GM21447 (cell line): ENCODE measurements at regions not wholly inside any gene's neighbourhood (a gene's known extent, or its start where the extent isn't known, plus 50 kb on each side); places are given as distances from the start of the nearest gene placed in this dataset.

Experiments
- ATAC-seq: cut with Tn5 transposase; IDR thresholded peaks from one replicate; pipeline ENCODE4 v1.9.1; 2021; ENCODE audit not compliant: unreplicated experiment

DNA sequence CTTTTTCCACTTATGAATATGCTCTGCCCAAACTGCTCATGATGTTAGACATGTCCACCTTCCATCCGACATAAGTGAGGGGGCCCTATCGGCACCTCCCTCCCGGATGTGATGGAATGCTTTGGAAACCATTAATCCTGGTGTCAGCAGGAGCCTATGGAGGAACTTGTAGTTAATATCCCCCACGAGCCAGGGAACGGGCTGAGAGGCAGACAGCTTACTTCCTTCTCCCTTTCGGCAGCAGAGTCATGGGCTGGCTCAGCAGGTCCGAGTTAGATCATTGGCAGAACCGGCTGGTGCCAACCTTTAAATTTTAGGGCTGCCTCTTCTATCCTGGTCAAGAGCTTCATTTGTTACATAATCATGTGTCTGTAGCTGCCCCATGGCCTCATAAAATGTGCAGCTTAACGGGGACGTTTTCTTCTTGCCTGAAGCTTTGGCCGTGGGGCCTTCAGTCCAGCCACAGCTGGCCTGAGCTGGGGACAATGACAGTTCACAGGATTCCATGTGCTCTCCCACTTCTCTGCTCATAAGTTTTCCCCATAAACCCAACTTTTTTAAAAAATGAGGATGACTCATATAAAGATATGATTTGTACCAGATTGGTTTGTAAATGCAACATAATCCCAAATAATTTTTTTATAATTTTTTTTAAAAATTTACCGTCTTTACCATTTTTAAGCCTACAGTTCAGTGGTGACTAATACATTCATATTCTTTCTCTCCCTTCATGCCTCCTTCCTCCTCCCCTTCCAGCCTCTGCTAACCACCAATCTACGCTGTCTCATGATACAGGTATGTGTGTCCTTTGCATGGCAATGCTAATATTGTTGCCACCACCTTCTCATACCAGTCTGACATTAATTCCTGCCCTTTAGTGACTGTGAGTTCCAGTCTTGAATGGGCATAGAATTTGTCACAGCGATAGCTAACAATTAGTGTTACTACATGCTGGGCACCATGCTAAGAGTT is 62.2 kb upstream of the RGMA start:
- ATAC-seq, result no peak

DNA sequence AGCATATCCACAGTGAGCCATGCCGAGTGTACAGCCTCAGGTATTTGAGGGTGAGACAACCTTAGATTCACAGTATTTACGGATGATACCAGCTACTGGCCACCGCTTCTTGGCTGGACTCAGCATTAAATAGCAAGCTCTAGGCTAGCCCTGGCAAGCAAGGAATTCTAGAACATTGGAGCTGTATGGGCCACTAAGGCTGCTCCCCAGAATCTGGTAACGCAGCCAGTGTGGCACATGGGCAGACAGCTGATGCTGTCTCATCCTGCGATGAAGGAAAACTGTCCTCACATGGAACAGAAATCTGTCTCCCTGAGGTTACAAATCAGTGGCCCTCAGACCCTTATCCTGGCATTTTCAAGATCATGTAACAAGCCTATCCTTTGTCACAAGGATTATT is 57.6 kb upstream of the RGMA start:
- ATAC-seq, result no peak

DNA sequence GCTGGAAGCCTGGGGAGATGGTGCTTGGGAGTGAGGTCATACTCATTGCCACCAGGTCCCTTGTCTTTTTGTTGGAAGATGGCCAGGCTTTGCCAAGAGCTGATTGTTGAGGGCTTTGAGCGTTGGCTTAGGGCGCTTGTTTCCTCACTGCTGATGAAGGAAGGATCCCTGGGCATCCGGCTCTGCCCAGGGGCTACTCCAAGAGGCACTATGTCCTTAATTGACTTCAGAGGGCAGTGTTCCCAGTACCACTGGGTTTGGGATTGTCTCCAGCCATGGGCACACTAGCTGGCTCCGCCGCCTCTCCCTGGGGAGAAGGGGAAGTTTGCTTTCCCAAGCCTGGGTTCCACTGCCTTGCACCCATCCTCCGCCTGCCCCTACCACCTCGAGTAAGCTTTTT is 57.2 kb upstream of the RGMA start:
- no peak for ATAC-seq

DNA sequence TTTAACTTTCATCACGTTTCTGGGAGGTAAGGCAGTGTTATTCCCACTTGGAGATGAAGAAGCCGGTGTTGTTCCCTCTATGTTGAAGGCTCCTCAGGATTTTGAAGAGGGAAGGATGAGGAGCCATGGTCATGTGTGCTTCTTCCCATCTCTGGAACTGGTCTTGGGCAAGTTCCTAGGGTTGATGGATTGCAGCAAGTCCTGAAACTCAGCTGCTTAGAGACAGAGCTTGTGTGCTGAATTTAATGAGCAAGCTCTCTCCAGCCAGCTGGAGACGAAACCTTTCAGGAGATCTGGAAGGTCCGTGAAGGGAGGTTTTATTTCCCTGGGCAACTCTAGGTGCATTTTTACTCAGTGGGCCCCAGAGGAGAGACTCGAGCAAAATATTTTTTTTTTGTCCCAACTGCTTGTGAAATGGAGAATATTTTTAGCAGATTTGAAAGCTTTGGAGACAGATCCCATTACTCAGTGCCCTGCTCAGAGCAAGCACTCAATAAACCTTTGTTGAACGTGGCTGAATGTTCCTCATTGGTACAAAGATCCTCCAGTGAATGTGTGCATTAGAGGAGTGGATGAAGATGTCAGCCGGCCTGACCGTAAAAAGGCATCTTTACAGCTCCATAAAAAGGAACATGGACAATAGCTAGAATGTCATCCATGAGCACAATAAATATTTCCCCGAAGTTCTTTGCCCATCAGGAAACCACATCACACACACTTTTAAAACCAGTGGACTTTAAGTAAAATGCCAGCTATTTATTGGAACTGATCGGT is 55.6 kb upstream of the RGMA start:
- ATAC-seq, result no peak

DNA sequence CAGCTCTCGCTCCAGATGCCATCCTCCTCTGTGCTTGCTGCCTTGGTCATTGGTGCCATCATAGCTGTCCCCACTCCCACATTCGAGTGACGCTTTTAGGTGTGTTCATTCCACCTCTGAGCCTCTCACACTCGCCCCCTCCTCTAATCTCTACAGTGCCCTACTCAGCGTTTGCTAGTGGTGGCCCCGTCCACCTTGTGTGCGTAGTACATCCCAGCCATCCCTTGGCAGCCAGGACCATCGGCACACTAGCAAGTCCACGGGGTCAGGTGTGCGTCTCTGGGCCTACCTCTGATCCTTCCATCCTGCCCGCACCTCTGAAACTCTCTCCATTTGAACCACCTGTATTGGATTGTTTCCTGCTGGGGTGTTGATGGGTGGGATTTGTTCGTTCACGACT is 54.2 kb upstream of the RGMA start:
- ATAC-seq, result no peak

DNA sequence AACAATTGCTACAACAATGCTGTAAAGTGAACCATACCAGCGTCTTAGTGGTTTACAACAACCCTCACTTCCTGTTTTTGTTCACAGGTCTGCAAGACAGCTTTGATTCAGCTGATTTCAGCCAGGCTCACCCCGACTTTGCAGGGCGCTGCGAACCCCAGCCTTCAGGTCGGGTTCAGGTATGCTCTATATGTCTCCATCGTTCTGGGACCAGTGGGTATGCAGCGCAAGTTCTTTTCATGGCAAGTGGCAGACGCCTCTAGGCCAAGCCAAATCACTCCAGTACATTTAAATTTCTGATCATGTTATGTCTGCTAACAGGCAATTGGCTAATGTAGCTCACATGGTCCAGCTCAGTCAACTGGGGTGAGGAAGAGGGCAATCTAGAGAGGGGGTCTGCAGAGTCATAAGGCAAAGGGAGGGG is 52.4 kb upstream of the RGMA start:
- ATAC-seq, result no peak

DNA sequence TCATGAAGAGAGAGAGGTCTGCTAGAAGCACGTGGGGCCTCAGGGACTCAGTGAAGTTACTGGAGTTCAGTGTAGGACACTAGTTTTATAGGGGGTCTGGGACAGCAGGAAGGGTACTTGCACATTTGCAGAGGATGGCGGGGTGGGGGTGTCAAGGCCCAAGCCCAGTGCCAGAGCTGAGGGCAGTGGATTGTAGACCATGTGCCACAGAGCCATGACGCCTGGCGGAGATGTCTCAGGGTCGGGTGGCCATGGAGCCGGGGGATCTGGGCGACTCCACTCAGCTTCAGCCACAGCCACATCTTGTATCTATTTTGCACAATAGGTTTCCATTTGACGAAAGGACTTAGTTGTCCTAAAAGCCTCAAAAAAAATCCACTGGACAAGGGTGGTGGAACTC is 50.4 kb upstream of the RGMA start:
- ATAC-seq, result no peak

DNA sequence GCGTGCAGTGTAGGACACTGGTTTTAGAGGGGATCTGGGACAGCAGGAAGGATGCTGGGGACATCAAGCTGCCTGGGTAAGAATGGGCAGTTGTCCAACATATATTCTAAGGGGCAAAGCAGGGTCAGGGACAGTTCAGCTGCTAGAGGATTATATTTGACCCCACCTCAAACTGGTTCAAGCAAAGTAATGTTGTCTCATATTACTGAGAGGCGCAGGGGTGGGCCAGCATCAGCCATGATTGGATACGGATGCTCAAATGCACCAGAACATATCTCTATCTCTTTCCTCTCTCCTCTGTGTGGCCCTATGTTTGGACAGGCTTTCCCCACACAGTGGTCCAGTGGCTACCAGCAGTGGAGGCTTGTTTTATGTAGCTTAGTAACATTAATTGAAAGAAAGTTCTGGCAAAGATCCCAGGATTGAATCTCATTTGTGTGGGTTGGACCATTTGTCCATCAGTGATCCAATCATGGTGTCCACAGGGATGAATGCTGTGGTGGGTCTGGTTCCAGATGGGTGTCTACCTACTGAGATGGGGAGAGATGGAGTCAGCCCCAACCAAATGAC is 49.8 kb upstream of the RGMA start:
- no peak for ATAC-seq
